GM18517 (cell line): ENCODE measurements at regions not wholly inside any gene's neighbourhood (a gene's known extent, or its start where the extent isn't known, plus 50 kb on each side); places are given as distances from the start of the nearest gene placed in this dataset.
A peak's percentile ranks its signal among the peaks of the same experiment; 100 is the strongest.

Experiments used
- ATAC-seq: cut with Tn5 transposase; IDR thresholded peaks from one replicate; pipeline ENCODE4 v1.9.1; 2021; ENCODE audit warnings: mild to moderate bottlenecking, moderate library complexity; ENCODE audit not compliant: unreplicated experiment

GRCh38 chr3:107943786-107944523 is 146.9 kb downstream of the CD47 start:
- no peak for ATAC-seq

GRCh38 chr3:107942951-107943749 is 147.7 kb downstream of the CD47 start:
- ATAC-seq: no peak

GRCh38 chr3:107942244-107942643 is 148.6 kb downstream of the CD47 start:
- ATAC-seq: no peak

GRCh38 chr3:107939691-107940442 is 151.0 kb downstream of the CD47 start:
- ATAC-seq: no peak

GRCh38 chr3:107938143-107938542 is 152.7 kb downstream of the CD47 start:
- ATAC-seq: no peak

GRCh38 chr3:107934808-107935207 is 156.0 kb downstream of the CD47 start:
- no peak for ATAC-seq

- ATAC-seq: no peak
These were observed 157.4 kb downstream of the CD47 start for GRCh38 chr3:107933450-107933849.

- no peak for ATAC-seq
These were observed 159.5 kb downstream of the CD47 start for GRCh38 chr3:107931326-107931725.

GRCh38 chr3:107929088-107929487 is 161.7 kb downstream of the CD47 start:
- no peak for ATAC-seq

- ATAC-seq: peak; percentile 29
These were observed 162.8 kb downstream of the CD47 start for GRCh38 chr3:107928084-107928445.

GRCh38 chr3:107927361-107928083 is 163.3 kb downstream of the CD47 start:
- ATAC-seq: peak; percentile 90

GRCh38 chr3:107925851-107926250 is 165.0 kb downstream of the CD47 start:
- ATAC-seq: no peak

- ATAC-seq: no peak
These were observed 169.8 kb downstream of the CD47 start for GRCh38 chr3:107921038-107921437.

GRCh38 chr3:107920538-107920937 is 170.3 kb downstream of the CD47 start:
- ATAC-seq: no peak

- ATAC-seq: no peak
These were observed 171.6 kb downstream of the CD47 start for GRCh38 chr3:107919239-107919638.

- no peak for ATAC-seq
These were observed 174.7 kb downstream of the CD47 start for GRCh38 chr3:107916171-107916570.

- no peak for ATAC-seq
These were observed 175.1 kb downstream of the CD47 start for GRCh38 chr3:107915706-107916105.

GRCh38 chr3:107913701-107914100 is 177.1 kb downstream of the CD47 start:
- no peak for ATAC-seq

GRCh38 chr3:107911337-107912000 is 179.4 kb downstream of the CD47 start:
- no peak for ATAC-seq

- peak; percentile 98 for ATAC-seq
These were observed 180.0 kb downstream of the CD47 start for GRCh38 chr3:107910713-107911259.
